HL-60 (cell line): ENCODE measurements at regions not wholly inside any gene's neighbourhood (a gene's known extent, or its start where the extent isn't known, plus 50 kb on each side); places are given as distances from the start of the nearest gene placed in this dataset.

Source experiments
- DNase-seq, 2 experiments: peaks; one replicate each; pipeline ENCODE4 v3.0.0-alpha.2; 2010 to 2020; ENCODE audit warnings: low read depth in 1 of 2, low spot score in 1 of 2
- H3K27ac ChIP-seq: fragments of 250-450 bp; sonication (Bioruptor Pico); replicated peaks from 2 replicates; pipeline ENCODE4 v1.5.1; 2020; ENCODE audit warnings: mild to moderate bottlenecking, moderate library complexity
- H3K27me3 ChIP-seq: fragments of 250-450 bp; sonication (Bioruptor Pico); 2 replicates; pipeline ENCODE4 v1.5.1; 2021; ENCODE audit warnings: mild to moderate bottlenecking, moderate library complexity; ENCODE audit not compliant: insufficient read depth, poor library complexity, severe bottlenecking
- H3K4me3 ChIP-seq: replicated peaks from 2 replicates; pipeline ENCODE4 v1.5.1; 2011; ENCODE audit warnings: mild to moderate bottlenecking, control low read depth, low read length; ENCODE audit not compliant: insufficient read depth
- GABPA ChIP-seq: IDR thresholded peaks from 2 replicates; pipeline ENCODE4 v1.6.1; 2012; ENCODE audit warnings: low read depth
- POLR2AphosphoS5 ChIP-seq: IDR thresholded peaks from 2 replicates; pipeline ENCODE4 v1.6.1; 2012; ENCODE audit warnings: low read depth
- SPI1 ChIP-seq: IDR thresholded peaks from 2 replicates; pipeline ENCODE4 v1.6.1; 2012; ENCODE audit warnings: low read depth, mild to moderate bottlenecking, borderline replicate concordance
- TF ChIP-seq, protein P1 (sequence below): IDR thresholded peaks from one replicate; pipeline ENCODE4 v1.5.1; 2011; ENCODE audit warnings: low read length, control low read depth, inconsistent platforms; ENCODE audit not compliant: insufficient read depth
- TF ChIP-seq, protein P2 (sequence below): IDR thresholded peaks from 2 replicates; pipeline ENCODE4 v1.6.1; 2012; ENCODE audit warnings: low read depth; ENCODE audit not compliant: insufficient replicate concordance

DNA sequence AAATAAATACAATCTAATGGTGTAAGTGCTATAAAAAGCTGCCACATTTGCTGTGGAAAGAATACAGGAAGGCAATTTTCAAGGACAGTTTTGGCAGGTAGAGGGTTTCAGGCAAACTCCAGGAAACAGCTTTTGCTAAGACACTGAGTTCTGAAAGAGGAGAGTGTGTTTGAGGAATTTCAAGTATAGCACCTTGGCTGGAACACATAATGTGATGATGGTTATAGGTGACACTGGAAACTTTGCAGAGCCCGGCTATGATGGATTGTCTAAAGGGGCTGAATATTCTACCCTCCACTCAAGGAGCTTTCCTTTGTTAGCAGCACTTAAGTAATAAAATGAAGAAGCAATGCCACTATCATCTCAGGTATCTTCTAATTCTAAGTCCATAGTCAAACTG is 209.4 kb upstream of the TGFBR2 start:
- DNase-seq: no peak
- H3K27me3 ChIP-seq: no peaks in the 10 kb centered on the region
- H3K4me3 ChIP-seq: no peak overlapping the region
- H3K27ac ChIP-seq: no peak overlapping the region
- TF ChIP-seq GABPA (no peak), SPI1 (no peak)
- TF ChIP-seq, protein P1, sequence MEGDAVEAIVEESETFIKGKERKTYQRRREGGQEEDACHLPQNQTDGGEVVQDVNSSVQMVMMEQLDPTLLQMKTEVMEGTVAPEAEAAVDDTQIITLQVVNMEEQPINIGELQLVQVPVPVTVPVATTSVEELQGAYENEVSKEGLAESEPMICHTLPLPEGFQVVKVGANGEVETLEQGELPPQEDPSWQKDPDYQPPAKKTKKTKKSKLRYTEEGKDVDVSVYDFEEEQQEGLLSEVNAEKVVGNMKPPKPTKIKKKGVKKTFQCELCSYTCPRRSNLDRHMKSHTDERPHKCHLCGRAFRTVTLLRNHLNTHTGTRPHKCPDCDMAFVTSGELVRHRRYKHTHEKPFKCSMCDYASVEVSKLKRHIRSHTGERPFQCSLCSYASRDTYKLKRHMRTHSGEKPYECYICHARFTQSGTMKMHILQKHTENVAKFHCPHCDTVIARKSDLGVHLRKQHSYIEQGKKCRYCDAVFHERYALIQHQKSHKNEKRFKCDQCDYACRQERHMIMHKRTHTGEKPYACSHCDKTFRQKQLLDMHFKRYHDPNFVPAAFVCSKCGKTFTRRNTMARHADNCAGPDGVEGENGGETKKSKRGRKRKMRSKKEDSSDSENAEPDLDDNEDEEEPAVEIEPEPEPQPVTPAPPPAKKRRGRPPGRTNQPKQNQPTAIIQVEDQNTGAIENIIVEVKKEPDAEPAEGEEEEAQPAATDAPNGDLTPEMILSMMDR: no peak
- TF ChIP-seq, protein P2, sequence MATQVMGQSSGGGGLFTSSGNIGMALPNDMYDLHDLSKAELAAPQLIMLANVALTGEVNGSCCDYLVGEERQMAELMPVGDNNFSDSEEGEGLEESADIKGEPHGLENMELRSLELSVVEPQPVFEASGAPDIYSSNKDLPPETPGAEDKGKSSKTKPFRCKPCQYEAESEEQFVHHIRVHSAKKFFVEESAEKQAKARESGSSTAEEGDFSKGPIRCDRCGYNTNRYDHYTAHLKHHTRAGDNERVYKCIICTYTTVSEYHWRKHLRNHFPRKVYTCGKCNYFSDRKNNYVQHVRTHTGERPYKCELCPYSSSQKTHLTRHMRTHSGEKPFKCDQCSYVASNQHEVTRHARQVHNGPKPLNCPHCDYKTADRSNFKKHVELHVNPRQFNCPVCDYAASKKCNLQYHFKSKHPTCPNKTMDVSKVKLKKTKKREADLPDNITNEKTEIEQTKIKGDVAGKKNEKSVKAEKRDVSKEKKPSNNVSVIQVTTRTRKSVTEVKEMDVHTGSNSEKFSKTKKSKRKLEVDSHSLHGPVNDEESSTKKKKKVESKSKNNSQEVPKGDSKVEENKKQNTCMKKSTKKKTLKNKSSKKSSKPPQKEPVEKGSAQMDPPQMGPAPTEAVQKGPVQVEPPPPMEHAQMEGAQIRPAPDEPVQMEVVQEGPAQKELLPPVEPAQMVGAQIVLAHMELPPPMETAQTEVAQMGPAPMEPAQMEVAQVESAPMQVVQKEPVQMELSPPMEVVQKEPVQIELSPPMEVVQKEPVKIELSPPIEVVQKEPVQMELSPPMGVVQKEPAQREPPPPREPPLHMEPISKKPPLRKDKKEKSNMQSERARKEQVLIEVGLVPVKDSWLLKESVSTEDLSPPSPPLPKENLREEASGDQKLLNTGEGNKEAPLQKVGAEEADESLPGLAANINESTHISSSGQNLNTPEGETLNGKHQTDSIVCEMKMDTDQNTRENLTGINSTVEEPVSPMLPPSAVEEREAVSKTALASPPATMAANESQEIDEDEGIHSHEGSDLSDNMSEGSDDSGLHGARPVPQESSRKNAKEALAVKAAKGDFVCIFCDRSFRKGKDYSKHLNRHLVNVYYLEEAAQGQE: no peak

DNA sequence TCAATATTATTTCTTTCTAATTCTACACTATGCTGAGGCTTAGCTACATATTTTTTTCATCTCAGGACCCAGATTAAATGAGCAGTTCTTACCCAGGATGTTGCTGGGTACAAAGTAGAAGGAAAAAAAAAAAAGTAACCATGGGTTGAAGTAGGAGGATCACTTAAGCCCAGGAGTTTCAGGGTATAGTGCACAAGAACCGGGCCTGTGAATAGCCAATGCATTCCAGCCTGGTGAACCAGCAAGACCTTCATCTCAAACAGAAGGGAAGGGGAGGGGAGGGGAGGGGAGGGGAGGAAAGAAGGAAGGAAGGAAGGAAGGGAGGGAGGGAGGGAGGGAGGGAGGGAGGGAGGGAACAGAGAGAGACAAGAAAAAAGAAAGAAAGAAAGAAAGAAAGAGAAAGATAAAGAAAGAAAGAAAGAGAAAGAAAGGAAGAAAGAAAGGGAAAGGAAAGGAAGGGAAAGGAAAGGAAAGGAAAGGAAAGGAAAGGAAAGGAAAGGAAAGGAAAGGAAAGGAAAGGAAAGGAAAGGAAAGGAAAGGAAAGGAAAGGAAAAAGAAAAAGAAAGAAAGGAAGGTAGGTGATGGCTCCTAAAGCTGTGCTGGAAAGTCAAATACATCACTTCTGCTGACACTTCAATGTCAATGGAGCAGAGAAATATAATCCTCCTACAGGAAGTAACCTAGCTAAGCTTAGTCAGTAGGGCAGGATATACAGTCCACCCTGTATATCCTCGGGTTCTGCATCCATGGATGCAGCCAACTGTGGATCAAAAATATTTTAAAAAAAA is 206.8 kb upstream of the TGFBR2 start:
- TF ChIP-seq GABPA (no peak), POLR2AphosphoS5 (no peak), SPI1 (no peak)
- TF ChIP-seq, protein P2: no peak
- TF ChIP-seq, protein P1: no peak
- Histone ChIP-seq H3K4me3 (no peak overlapping the region), H3K27ac (no peak overlapping the region), H3K27me3 (no peaks in the 10 kb centered on the region)
- DNase-seq: no peak

DNA sequence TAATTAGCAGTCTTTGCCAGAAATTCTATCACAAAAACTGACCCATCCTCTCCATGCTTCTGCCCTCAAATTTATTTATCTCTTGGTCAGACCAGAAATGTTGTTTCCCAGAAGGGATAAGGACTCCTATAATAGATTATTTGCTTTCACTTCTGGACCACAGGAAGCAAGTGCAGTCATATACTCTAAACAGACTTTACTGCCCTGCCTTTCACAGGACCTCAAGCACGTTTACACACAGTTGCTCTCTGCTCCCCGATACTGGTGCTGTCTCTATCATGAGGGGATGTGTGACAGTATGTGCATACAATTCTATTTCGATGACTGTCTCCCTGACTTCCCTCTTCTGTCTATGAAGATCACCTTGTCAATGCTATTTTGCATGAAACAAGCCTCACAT is 205.5 kb upstream of the TGFBR2 start:
- no peak for DNase-seq
- H3K4me3 ChIP-seq: no peak overlapping the region
- TF ChIP-seq, protein P1: no peak
- TF ChIP-seq GABPA (no peak), SPI1 (no peak), POLR2AphosphoS5 (no peak)
- TF ChIP-seq, protein P2: no peak
- no peak overlapping the region for H3K27ac ChIP-seq
- no peaks in the 10 kb centered on the region for H3K27me3 ChIP-seq
